KMS-11 (cell line): ENCODE measurements at regions not wholly inside any gene's neighbourhood (a gene's known extent, or its start where the extent isn't known, plus 50 kb on each side); places are given as distances from the start of the nearest gene placed in this dataset.

Source experiments
- H2AFZ ChIP-seq: fragments of 200-600 bp; sonication (generic); 2 replicates; pipeline ENCODE4 v1.6.1; 2016; ENCODE audit warnings: antibody characterized with exemption, mixed run types, low read depth
- H3K27ac ChIP-seq: fragments of 200-600 bp; sonication (generic); 2 replicates; pipeline ENCODE4 v1.6.1; 2016; ENCODE audit warnings: mild to moderate bottlenecking, mixed run types
- H3K27me3 ChIP-seq: fragments of 200-600 bp; sonication (generic); 2 replicates; pipeline ENCODE4 v1.6.1; 2017; ENCODE audit warnings: mild to moderate bottlenecking, low read depth, mixed run types, moderate library complexity; ENCODE audit not compliant: insufficient read depth
- H3K36me3 ChIP-seq: fragments of 200-600 bp; sonication (generic); 2 replicates; pipeline ENCODE4 v1.6.1; 2017; ENCODE audit warnings: mild to moderate bottlenecking, mixed run types; ENCODE audit not compliant: insufficient read depth
- H3K4me1 ChIP-seq: fragments of 200-600 bp; sonication (generic); 2 replicates; pipeline ENCODE4 v1.6.1; 2016; ENCODE audit warnings: mild to moderate bottlenecking, low read depth, mixed run types; ENCODE audit not compliant: poor library complexity, severe bottlenecking
- H3K4me2 ChIP-seq: fragments of 200-600 bp; sonication (generic); 2 replicates; pipeline ENCODE4 v1.7.0; 2016; ENCODE audit warnings: mild to moderate bottlenecking, mixed run types
- H3K4me3 ChIP-seq: fragments of 200-600 bp; sonication (generic); IDR thresholded peaks from 2 replicates; pipeline ENCODE4 v1.6.1; 2017; ENCODE audit warnings: low read depth, low read length, mixed read lengths; ENCODE audit not compliant: insufficient read depth
- H3K79me2 ChIP-seq: fragments of 200-600 bp; sonication (generic); 2 replicates; pipeline ENCODE4 v1.6.1; 2016; ENCODE audit warnings: low read depth, mixed run types; ENCODE audit not compliant: insufficient read depth
- H3K9ac ChIP-seq: fragments of 200-600 bp; sonication (generic); 2 replicates; pipeline ENCODE4 v1.6.1; 2016; ENCODE audit warnings: mild to moderate bottlenecking, mixed run types
- H4K20me1 ChIP-seq: fragments of 200-600 bp; sonication (generic); 2 replicates; pipeline ENCODE4 v1.6.1; 2016; ENCODE audit warnings: mild to moderate bottlenecking, mixed run types; ENCODE audit not compliant: insufficient read depth
- CTCF ChIP-seq: fragments of 200-600 bp; sonication (generic); conservative IDR thresholded peaks from 2 replicates; pipeline ENCODE4 v1.6.1; 2017; ENCODE audit warnings: low read depth, mild to moderate bottlenecking, antibody characterized with exemption, low read length, moderate library complexity, mixed read lengths

DNA sequence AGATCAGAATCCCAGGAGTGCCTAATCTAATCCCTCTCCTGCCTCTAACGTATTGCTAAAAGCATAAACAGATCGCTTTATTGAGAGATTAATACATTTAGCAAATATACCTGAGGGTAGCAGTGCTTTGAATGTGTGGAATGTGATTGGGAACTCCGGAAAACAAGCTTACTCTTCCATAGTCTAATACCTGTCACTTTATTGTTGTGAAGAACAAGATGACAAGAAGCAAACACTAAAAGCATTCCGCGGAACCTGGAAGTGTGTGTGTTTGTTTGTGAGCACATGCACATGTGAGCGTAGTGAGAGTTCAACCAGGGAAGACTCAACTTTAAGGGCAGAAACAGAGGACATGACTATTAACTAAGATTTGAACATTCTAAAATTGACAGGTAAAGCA, 265.0 kb upstream of the GJE1 start:
- no peak overlapping the region for H2AFZ ChIP-seq
- no peak overlapping the region for H3K27ac ChIP-seq
- no peaks in the 10 kb centered on the region for H4K20me1 ChIP-seq
- H3K4me3 ChIP-seq: no peak overlapping the region
- H3K36me3 ChIP-seq: no peaks in the 10 kb centered on the region
- H3K79me2 ChIP-seq: no peaks in the 10 kb centered on the region
- TF ChIP-seq CTCF: no peak
- no peak overlapping the region for H3K9ac ChIP-seq
- no peaks in the 10 kb centered on the region for H3K4me1 ChIP-seq
- H3K4me2 ChIP-seq: no peak overlapping the region
- no peaks in the 10 kb centered on the region for H3K27me3 ChIP-seq

- Histone ChIP-seq H3K27me3 (no peaks in the 10 kb centered on the region), H3K4me1 (no peaks in the 10 kb centered on the region), H3K9ac (no peak overlapping the region), H3K4me2 (no peak overlapping the region), H2AFZ (no peak overlapping the region), H3K79me2 (no peaks in the 10 kb centered on the region), H3K4me3 (no peak overlapping the region), H4K20me1 (no peaks in the 10 kb centered on the region), H3K36me3 (no peaks in the 10 kb centered on the region), H3K27ac (no peak overlapping the region)
- TF ChIP-seq CTCF: no peak
These were observed 265.8 kb upstream of the GJE1 start for GRCh38 chr6:141866731-141867497.

DNA sequence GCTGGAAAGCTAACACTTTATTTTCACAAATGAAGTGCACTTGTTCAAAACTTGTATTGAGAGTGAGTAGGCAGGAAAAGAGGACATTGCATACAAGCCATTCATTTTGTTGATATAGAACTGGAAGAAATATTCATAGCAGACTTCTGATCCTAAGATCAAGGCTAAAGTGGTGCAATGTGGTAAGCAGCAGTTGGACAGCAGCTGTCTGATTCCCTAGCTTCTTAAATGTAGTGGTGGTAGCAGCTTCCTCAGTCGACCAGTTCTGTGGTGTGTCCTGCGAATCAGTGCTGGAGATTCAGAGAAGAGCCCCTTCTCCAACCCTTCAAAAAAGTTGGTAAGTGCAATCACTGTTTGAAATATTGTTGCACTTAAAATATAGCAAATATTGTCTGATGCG, 281.7 kb upstream of the GJE1 start:
- H3K4me3 ChIP-seq: no peak overlapping the region
- H3K4me1 ChIP-seq: peaks cover 6% of the 10 kb centered on the region
- H3K9ac ChIP-seq: no peak overlapping the region
- no peak overlapping the region for H3K4me2 ChIP-seq
- H3K27ac ChIP-seq: no peak overlapping the region
- H2AFZ ChIP-seq: no peak overlapping the region
- no peaks in the 10 kb centered on the region for H3K36me3 ChIP-seq
- TF ChIP-seq CTCF: no peak
- no peaks in the 10 kb centered on the region for H4K20me1 ChIP-seq
- H3K79me2 ChIP-seq: no peaks in the 10 kb centered on the region
- no peaks in the 10 kb centered on the region for H3K27me3 ChIP-seq

- H3K4me3 ChIP-seq: no peak overlapping the region
- no peak for TF ChIP-seq CTCF
- no peak overlapping the region for H3K9ac ChIP-seq
- no peaks in the 10 kb centered on the region for H4K20me1 ChIP-seq
- no peaks in the 10 kb centered on the region; the same call in 1 of the 2 replicates for H3K36me3 ChIP-seq
- H3K4me2 ChIP-seq: no peak overlapping the region
- peaks cover 6% of the 10 kb centered on the region for H3K4me1 ChIP-seq
- H2AFZ ChIP-seq: no peak overlapping the region
- no peaks in the 10 kb centered on the region for H3K27me3 ChIP-seq
- H3K79me2 ChIP-seq: no peaks in the 10 kb centered on the region
- H3K27ac ChIP-seq: no peak overlapping the region
These were observed 284.5 kb upstream of the GJE1 start for GRCh38 chr6:141848029-141848890.
